Osteoblast (primary cell): ENCODE measurements at regions not wholly inside any gene's neighbourhood (a gene's known extent, or its start where the extent isn't known, plus 50 kb on each side); places are given as distances from the start of the nearest gene placed in this dataset.
A peak's percentile ranks its signal among the peaks of the same experiment; 100 is the strongest.

Experiments
- DNase-seq: peaks from one replicate; pipeline ENCODE4 v3.0.0; 2011; ENCODE audit warnings: low spot score, mixed read lengths; ENCODE audit not compliant: insufficient read length; ENCODE audit errors: missing footprints
- H2AFZ ChIP-seq: 2 replicates; pipeline ENCODE4 v1.6.0; 2011; ENCODE audit warnings: mild to moderate bottlenecking, low read length
- H3K27ac ChIP-seq: 2 replicates; pipeline ENCODE4 v1.5.1; 2011; ENCODE audit warnings: mild to moderate bottlenecking, low read depth, low read length, moderate library complexity
- H3K27me3 ChIP-seq: 2 replicates; pipeline ENCODE4 v1.6.0; 2012; ENCODE audit warnings: mild to moderate bottlenecking, control low read depth, inconsistent platforms, low read length, moderate library complexity; ENCODE audit not compliant: insufficient read depth
- H3K36me3 ChIP-seq: 2 replicates; pipeline ENCODE4 v1.5.1; 2011; ENCODE audit warnings: mild to moderate bottlenecking, low read length, control low read depth, moderate library complexity; ENCODE audit not compliant: insufficient read depth
- H3K4me1 ChIP-seq: 2 replicates; pipeline ENCODE4 v1.5.1; 2011; ENCODE audit warnings: mild to moderate bottlenecking, low read length, control low read depth, moderate library complexity; ENCODE audit not compliant: insufficient read depth
- H3K4me2 ChIP-seq: 2 replicates; pipeline ENCODE4 v1.6.0; 2011; ENCODE audit warnings: mild to moderate bottlenecking, low read length; ENCODE audit not compliant: insufficient read depth
- H3K4me3 ChIP-seq: fragments of 200-600 bp; sonication (generic); 3 replicates; pipeline ENCODE4 v1.5.1; 2012; ENCODE audit warnings: mild to moderate bottlenecking, low read length, inconsistent platforms; ENCODE audit not compliant: insufficient read depth
- H3K79me2 ChIP-seq: 2 replicates; pipeline ENCODE4 v1.6.0; 2012; ENCODE audit warnings: mild to moderate bottlenecking, low read length, control low read depth, inconsistent platforms; ENCODE audit not compliant: insufficient read depth
- H3K9me3 ChIP-seq: 2 replicates; pipeline ENCODE4 v1.5.1; 2011; ENCODE audit warnings: low read depth, low read length, control low read depth
- H4K20me1 ChIP-seq: 2 replicates; pipeline ENCODE4 v1.6.0; 2012; ENCODE audit warnings: mild to moderate bottlenecking, low read length, control low read depth; ENCODE audit not compliant: insufficient read depth
- TF ChIP-seq, protein P1 (sequence below): IDR thresholded peaks from 2 replicates; pipeline ENCODE4 v1.5.1; 2011; ENCODE audit warnings: mild to moderate bottlenecking, low read depth, low read length, moderate library complexity; ENCODE audit errors: extremely low read depth

DNA sequence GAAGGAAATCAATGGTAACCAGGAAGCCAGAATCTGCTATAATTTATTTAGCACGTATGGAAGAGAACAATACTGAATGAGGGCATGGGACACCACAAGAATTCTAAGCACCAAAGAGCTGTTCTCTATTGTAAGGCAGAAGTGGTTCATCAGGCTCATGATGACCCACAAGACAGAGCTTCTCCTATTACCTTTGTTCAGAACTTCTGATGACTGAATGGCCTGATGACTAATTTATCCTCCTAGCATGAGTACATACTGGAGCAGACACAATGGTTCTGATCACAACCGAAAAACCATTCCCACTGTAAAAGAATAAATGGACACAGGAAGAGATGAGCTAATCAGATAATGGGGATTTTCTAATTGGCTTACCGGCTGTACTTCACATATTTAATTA is 329.8 kb upstream of the PDE4D start:
- H4K20me1 ChIP-seq, result no peaks in the 10 kb centered on the region
- H3K27ac ChIP-seq, result no peak overlapping the region
- H3K27me3 ChIP-seq, result no peaks in the 10 kb centered on the region
- TF ChIP-seq, protein P1, sequence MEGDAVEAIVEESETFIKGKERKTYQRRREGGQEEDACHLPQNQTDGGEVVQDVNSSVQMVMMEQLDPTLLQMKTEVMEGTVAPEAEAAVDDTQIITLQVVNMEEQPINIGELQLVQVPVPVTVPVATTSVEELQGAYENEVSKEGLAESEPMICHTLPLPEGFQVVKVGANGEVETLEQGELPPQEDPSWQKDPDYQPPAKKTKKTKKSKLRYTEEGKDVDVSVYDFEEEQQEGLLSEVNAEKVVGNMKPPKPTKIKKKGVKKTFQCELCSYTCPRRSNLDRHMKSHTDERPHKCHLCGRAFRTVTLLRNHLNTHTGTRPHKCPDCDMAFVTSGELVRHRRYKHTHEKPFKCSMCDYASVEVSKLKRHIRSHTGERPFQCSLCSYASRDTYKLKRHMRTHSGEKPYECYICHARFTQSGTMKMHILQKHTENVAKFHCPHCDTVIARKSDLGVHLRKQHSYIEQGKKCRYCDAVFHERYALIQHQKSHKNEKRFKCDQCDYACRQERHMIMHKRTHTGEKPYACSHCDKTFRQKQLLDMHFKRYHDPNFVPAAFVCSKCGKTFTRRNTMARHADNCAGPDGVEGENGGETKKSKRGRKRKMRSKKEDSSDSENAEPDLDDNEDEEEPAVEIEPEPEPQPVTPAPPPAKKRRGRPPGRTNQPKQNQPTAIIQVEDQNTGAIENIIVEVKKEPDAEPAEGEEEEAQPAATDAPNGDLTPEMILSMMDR, result no peak
- H3K36me3 ChIP-seq, result no peaks in the 10 kb centered on the region
- no peak for DNase-seq
- H2AFZ ChIP-seq, result no peak overlapping the region
- no peaks in the 10 kb centered on the region for H3K4me1 ChIP-seq
- H3K4me3 ChIP-seq, result no peak overlapping the region
- no peak overlapping the region for H3K4me2 ChIP-seq
- no peaks in the 10 kb centered on the region for H3K9me3 ChIP-seq
- H3K79me2 ChIP-seq, result no peaks in the 10 kb centered on the region

DNA sequence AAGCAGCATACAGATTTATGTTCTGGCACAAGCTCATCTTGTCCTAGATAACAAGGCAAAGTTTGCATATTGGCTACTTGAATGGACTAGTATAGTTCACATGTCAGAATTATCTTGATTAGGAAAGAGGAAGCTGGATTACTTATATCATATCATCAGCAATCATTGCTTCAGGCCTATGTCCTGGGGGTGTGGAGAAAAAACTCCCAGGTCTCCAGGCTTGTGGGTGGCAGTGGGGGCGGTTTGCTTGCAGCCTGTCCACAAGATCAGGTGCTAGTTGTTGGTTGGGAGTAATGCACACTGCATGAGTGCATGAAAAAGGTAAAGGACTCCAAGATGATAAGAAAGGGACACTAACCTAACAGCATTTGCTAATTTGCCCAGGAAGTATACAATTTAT is 326.4 kb upstream of the PDE4D start:
- Histone ChIP-seq H4K20me1 (no peaks in the 10 kb centered on the region), H3K79me2 (no peaks in the 10 kb centered on the region), H3K4me2 (no peak overlapping the region), H3K4me1 (no peaks in the 10 kb centered on the region), H3K4me3 (no peak overlapping the region), H3K27ac (no peak overlapping the region), H2AFZ (no peak overlapping the region), H3K27me3 (no peaks in the 10 kb centered on the region), H3K9me3 (no peaks in the 10 kb centered on the region), H3K36me3 (no peaks in the 10 kb centered on the region)
- DNase-seq, result no peak
- TF ChIP-seq, protein P1, result no peak

DNA sequence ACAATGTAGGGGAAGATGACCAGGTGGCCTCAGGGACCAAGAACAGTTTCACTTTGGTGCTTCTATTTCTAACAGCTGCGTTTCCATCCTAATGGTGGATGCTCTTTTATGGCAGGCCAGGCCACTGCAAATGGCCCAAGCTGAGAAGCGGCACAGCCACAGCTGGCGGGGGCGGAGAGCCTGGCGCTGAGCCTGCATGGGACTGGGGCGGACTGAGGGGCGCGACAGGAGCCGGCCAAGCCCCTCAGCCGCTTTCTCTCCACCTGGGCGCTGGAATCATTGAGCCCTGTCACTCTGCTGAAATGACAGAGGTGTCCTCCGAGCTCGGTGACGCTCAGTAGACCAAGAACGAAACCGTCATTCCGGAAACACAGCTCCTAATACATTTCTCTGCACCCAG is 317.3 kb upstream of the PDE4D start:
- no peak overlapping the region for H3K27ac ChIP-seq
- H3K4me1 ChIP-seq, result no peaks in the 10 kb centered on the region
- no peaks in the 10 kb centered on the region for H3K9me3 ChIP-seq
- no peaks in the 10 kb centered on the region for H4K20me1 ChIP-seq
- no peak for DNase-seq
- peak overlapping the region; percentile 57 for H3K4me3 ChIP-seq
- peak overlapping the region; percentile 55 for H3K4me2 ChIP-seq
- H3K79me2 ChIP-seq, result no peaks in the 10 kb centered on the region
- no peaks in the 10 kb centered on the region for H3K36me3 ChIP-seq
- H2AFZ ChIP-seq, result peak overlapping the region; percentile 68
- no peaks in the 10 kb centered on the region for H3K27me3 ChIP-seq
- TF ChIP-seq, protein P1, result no peak

DNA sequence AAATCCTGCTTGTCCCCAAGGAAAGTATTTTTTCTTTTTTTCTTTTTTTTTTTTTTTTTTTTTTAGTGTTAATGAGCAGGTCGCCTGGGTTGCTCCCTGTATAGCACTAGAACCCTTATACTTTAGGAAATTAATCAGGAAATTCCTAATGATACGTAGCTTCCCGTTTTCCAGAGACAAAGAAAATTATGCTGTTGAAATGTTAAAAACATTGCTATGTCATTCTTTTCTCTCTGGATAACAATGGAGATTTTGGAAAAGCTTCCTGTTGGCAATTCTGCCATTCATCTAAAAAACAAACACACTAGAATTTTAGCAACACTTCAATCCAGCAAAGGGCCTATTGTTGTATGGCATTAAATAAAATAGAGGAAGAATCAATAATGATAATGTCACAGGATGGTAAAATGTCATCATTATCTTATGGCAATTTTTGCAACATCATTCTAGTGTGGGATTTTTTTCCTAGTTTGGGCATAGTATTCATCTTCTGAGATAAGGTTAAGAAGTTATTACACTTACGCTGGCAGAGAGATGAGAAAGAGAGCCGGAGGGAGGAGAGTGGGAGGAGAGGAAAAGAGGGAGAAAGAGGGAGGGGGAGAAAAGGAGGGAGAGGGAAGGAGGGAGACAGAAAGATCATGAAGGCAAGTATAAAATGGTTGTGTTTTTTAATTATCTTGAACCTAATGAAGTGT is 315.8 kb upstream of the PDE4D start:
- Histone ChIP-seq H3K79me2 (no peaks in the 10 kb centered on the region), H3K9me3 (no peaks in the 10 kb centered on the region), H3K4me2 (no peak overlapping the region), H3K4me1 (no peaks in the 10 kb centered on the region), H3K4me3 (no peak overlapping the region), H3K27ac (no peak overlapping the region), H3K27me3 (no peaks in the 10 kb centered on the region), H3K36me3 (no peaks in the 10 kb centered on the region), H4K20me1 (no peaks in the 10 kb centered on the region), H2AFZ (no peak overlapping the region)
- TF ChIP-seq, protein P1, result no peak
- DNase-seq, result no peak
